Psoas muscle (tissue), 7 donors: ENCODE measurements at regions not wholly inside any gene's neighbourhood (a gene's known extent, or its start where the extent isn't known, plus 50 kb on each side); places are given as distances from the start of the nearest gene placed in this dataset.

ENCODE experiments used
- ATAC-seq, 4 donors: fragments of 200-7000 bp; cut with Tn5 transposase; one replicate each; pipeline ENCODE4 v1.9.1; 2020; ENCODE audit warnings: moderate library complexity in 3 of 4, mild to moderate bottlenecking in 2 of 4
- DNase-seq, 2 donors: peaks; one replicate each; pipeline ENCODE4 v3.0.0-alpha.2; 2020
- H3K27ac ChIP-seq: fragments of 200-600 bp; one replicate; pipeline ENCODE4 v1.8.0; 2022
- H3K27me3 ChIP-seq, 3 donors: fragments of 200-600 bp in 1 of 3; one replicate each; pipeline versions ENCODE4 v1.6.1 to v1.8.0; 2013 to 2022; ENCODE audit warnings: low read length in 2 of 3, mild to moderate bottlenecking in 2 of 3, moderate library complexity in 1 of 3; ENCODE audit not compliant: insufficient read depth in 3 of 3
- H3K36me3 ChIP-seq, 2 donors: fragments of 200-600 bp in 1 of 2; one replicate each; pipeline versions ENCODE4 v1.6.1 to v1.8.0; 2013 to 2022; ENCODE audit warnings: low read depth in 1 of 2, mild to moderate bottlenecking in 1 of 2, moderate library complexity in 1 of 2; ENCODE audit not compliant: insufficient read depth in 1 of 2
- H3K4me1 ChIP-seq: fragments of 200-600 bp; one replicate; pipeline ENCODE4 v1.8.0; 2022
- H3K4me3 ChIP-seq: fragments of 200-600 bp; one replicate; pipeline ENCODE4 v1.8.0; 2022; ENCODE audit warnings: mild to moderate bottlenecking
- H3K9me3 ChIP-seq: fragments of 200-600 bp; one replicate; pipeline ENCODE4 v1.8.0; 2022
- WGBS, 3 donors: extraction: QIAGEN DNeasy Blood & Tissue Kit; methylation state at CpG; one replicate each; pipeline versions ENCODE4 v1.1.6 to v1.1.7; 2013; 5-methylcytosine and 5-hydroxymethylcytosine counted together
- intact Hi-C, 2 donors: fragments of 100-400 bp; cut with DNase I; formaldehyde crosslinking; loops; one replicate each; pipeline versions ENCODE4 v1.11.0 to v1.14.2; 2022
- TF ChIP-seq, protein P1 (sequence below): fragments of 200-600 bp; IDR thresholded peaks from one replicate; pipeline ENCODE4 v1.8.0; 2022; ENCODE audit warnings: antibody characterized with exemption
- donor health status: healthy with polysubstance abuse.
- donor health status: DM: no; HTN: no; CAD: no; lungs with moderate emphysema.
- donor health status: Bipolar disorder and iron deficiency.
- donor health status: healthy.
- donor health status: DM: yes; HTN: yes; CAD: no.
- donor health status: DM: no; HTN: no; CAD: no.
- donor health status: DM: yes; HTN: yes; CAD: no.

DNA sequence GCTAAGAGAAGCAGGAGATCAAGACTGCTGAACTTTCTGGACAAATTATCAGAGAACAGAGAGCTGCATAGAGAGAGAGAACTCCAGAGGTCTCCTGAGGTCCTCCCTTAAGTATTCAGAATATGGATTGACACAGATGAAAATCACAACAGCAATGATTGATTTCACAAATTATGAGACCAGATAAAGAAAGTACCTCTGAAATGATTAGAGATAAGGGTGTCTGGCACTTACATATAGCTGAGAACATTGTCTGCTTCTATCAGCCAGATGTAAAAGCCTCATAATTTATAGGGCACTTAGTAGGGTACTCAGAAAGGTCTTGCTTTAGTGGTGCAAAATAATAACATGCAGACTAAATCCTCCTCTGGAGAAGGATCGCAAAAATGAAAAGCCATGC lies 1301.8 kb downstream of the BRINP3 start:
- Histone ChIP-seq H3K4me3 (no peak overlapping the region), H3K36me3 (no peaks in the 10 kb centered on the region), H3K9me3 (no peaks in the 10 kb centered on the region), H3K4me1 (no peaks in the 10 kb centered on the region), H3K27me3 (no peaks in the 10 kb centered on the region), H3K27ac (no peak overlapping the region)
- DNase-seq, result no peak
- WGBS, 3 donors, result 94 to 100% (median 98%) methylated on average over 1 of the region's 1 CpG
- TF ChIP-seq, protein P1, sequence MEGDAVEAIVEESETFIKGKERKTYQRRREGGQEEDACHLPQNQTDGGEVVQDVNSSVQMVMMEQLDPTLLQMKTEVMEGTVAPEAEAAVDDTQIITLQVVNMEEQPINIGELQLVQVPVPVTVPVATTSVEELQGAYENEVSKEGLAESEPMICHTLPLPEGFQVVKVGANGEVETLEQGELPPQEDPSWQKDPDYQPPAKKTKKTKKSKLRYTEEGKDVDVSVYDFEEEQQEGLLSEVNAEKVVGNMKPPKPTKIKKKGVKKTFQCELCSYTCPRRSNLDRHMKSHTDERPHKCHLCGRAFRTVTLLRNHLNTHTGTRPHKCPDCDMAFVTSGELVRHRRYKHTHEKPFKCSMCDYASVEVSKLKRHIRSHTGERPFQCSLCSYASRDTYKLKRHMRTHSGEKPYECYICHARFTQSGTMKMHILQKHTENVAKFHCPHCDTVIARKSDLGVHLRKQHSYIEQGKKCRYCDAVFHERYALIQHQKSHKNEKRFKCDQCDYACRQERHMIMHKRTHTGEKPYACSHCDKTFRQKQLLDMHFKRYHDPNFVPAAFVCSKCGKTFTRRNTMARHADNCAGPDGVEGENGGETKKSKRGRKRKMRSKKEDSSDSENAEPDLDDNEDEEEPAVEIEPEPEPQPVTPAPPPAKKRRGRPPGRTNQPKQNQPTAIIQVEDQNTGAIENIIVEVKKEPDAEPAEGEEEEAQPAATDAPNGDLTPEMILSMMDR, result no peak
- no peak for ATAC-seq
- intact Hi-C loops, result no loop called here

DNA sequence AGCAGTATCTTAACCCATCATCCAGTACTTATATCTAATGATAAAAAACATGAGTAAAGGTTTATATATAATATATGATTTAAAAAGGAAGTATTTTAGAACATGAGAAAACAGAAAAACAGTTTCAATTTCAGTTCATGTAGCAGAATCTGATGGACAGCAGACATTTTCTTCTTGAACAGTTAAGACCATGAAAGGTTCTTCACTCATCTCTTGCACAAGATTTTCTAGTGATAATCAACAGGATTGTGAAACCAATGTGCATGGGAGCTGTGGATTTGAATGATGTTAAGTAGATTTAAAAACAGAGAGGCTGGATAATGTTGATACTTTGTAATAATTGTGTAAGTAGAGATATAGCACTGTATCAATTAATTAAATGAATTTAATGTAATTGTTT lies 1297.6 kb downstream of the BRINP3 start:
- no peaks in the 10 kb centered on the region for H3K27me3 ChIP-seq
- H3K27ac ChIP-seq, result no peak overlapping the region
- TF ChIP-seq, protein P1, result no peak
- DNase-seq, result no peak
- H3K9me3 ChIP-seq, result no peaks in the 10 kb centered on the region
- ATAC-seq, result no peak
- no peaks in the 10 kb centered on the region for H3K36me3 ChIP-seq
- H3K4me3 ChIP-seq, result no peak overlapping the region
- intact Hi-C loops, result no loop called here
- H3K4me1 ChIP-seq, result no peaks in the 10 kb centered on the region

DNA sequence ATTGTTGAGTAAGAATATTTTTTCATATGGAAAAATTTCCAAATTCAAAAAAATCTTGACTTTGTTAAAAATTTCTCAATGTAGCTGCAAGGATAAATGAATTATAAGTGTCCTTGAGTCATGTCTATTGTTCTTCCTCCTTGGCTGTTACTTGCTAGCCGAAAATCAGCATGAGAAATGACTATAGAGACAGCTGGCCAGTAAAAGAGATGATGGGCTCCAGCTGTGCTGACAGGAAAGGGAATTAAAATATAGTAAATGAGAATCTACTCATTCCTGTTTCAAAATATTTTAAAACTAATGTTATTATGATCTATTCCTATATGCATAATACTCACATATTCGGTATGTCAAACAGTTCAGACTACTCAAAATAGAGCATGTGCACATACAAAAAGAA lies 1292.6 kb downstream of the BRINP3 start:
- Histone ChIP-seq H3K4me3 (no peak overlapping the region), H3K4me1 (no peaks in the 10 kb centered on the region), H3K9me3 (no peaks in the 10 kb centered on the region), H3K36me3 (no peaks in the 10 kb centered on the region), H3K27ac (no peak overlapping the region), H3K27me3 (no peaks in the 10 kb centered on the region)
- WGBS, 3 donors, result 33 to 52% (median 36%) methylated on average over 2 of the region's 2 CpGs
- intact Hi-C loops, result no loop called here
- ATAC-seq (no peak), DNase-seq (no peak)
- TF ChIP-seq, protein P1, result no peak

DNA sequence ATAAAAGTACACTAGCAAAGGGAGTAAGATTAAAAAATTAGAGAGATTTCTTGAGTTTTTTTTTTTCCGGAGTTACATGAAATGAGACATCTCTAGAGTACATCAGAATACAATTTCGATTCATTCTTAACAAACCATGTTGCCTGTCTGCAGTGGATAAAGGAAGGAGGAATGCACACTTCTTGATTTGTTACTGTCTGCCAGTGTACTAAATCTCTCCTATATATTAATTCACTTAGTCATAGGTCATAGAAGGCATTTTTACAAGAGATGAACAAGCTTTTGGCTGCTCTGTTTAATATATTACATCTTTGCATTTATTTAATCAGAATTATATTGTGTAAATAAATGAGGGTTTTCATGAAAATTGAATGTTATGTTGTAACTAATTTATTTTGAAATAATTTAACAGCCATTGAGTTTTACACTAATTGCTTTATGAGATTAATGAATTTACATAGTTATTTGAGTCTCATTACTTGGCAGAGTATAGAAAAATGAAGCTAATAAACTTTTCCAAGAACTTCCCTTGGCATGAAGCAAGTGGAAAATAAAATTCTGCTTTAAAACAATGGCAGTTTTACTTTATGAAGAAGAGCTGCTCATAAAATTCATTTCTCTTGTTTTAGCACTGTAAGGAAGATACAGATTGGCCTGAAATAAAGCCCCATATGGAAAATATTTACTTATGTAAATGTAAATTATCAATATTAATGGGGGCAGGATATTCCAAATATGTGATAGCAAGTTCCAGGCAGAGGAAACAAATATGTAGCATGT lies 1284.7 kb downstream of the BRINP3 start:
- no peak for DNase-seq
- H3K9me3 ChIP-seq, result no peaks in the 10 kb centered on the region
- 51 to 54% (median 52%) methylated on average over 2 of the region's 2 CpGs for WGBS, 3 donors
- no peak overlapping the region for H3K4me3 ChIP-seq
- TF ChIP-seq, protein P1, result no peak
- H3K27me3 ChIP-seq, result no peaks in the 10 kb centered on the region
- H3K36me3 ChIP-seq, result no peaks in the 10 kb centered on the region
- intact Hi-C loops, result no loop called here
- H3K4me1 ChIP-seq, result no peaks in the 10 kb centered on the region
- ATAC-seq, result no peak
- H3K27ac ChIP-seq, result no peak overlapping the region

DNA sequence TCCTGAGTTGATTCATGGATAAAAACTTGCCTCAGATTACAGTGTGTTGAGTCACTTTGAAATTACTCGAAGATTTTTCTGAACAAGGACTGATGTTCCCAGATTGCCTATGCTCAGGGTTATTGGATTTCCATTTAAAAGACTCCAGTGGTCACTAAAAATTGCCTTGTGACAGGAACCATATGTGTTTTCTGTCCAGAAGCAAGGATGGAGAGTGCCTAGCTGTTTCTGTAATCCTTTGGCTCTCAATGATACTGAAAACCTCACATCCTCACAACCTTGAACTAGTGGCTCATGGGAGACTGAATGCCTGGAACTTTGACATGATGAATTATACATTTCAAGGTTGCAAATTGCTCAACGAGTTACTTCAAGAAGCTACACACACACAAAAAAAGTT lies 1271.8 kb downstream of the BRINP3 start:
- no peak overlapping the region for H3K4me3 ChIP-seq
- no peak for ATAC-seq
- no peaks in the 10 kb centered on the region for H3K27me3 ChIP-seq
- no peaks in the 10 kb centered on the region for H3K4me1 ChIP-seq
- no peak overlapping the region for H3K27ac ChIP-seq
- intact Hi-C loops, result no loop called here
- no peaks in the 10 kb centered on the region for H3K9me3 ChIP-seq
- WGBS, 3 donors, result 38 to 56% (median 41%) methylated on average over 2 of the region's 2 CpGs
- H3K36me3 ChIP-seq, result no peaks in the 10 kb centered on the region
- TF ChIP-seq, protein P1, result no peak
- no peak for DNase-seq
